Fibroblast of the aortic adventitia (primary cell): ENCODE measurements at regions not wholly inside any gene's neighbourhood (a gene's known extent, or its start where the extent isn't known, plus 50 kb on each side); places are given as distances from the start of the nearest gene placed in this dataset.
A peak's percentile ranks its signal among the peaks of the same experiment; 100 is the strongest.

Source experiments
- DNase-seq: peaks from one replicate; pipeline ENCODE4 v3.0.0-alpha.2; 2010; ENCODE audit warnings: low read depth
- H3K4me3 ChIP-seq: 2 replicates; pipeline ENCODE4 v1.5.1; 2011; ENCODE audit warnings: low read depth, mild to moderate bottlenecking, control low read depth, low read length, moderate library complexity
- TF ChIP-seq, protein P1 (sequence below): IDR thresholded peaks from 2 replicates; pipeline ENCODE4 v1.5.1; 2011; ENCODE audit warnings: mild to moderate bottlenecking, low read length, control low read depth, inconsistent platforms; ENCODE audit not compliant: insufficient read depth

- TF ChIP-seq, protein P1, sequence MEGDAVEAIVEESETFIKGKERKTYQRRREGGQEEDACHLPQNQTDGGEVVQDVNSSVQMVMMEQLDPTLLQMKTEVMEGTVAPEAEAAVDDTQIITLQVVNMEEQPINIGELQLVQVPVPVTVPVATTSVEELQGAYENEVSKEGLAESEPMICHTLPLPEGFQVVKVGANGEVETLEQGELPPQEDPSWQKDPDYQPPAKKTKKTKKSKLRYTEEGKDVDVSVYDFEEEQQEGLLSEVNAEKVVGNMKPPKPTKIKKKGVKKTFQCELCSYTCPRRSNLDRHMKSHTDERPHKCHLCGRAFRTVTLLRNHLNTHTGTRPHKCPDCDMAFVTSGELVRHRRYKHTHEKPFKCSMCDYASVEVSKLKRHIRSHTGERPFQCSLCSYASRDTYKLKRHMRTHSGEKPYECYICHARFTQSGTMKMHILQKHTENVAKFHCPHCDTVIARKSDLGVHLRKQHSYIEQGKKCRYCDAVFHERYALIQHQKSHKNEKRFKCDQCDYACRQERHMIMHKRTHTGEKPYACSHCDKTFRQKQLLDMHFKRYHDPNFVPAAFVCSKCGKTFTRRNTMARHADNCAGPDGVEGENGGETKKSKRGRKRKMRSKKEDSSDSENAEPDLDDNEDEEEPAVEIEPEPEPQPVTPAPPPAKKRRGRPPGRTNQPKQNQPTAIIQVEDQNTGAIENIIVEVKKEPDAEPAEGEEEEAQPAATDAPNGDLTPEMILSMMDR, result no peak
- no peak overlapping the region for H3K4me3 ChIP-seq
- DNase-seq, result no peak
Measured at GRCh38 chr14:95428557-95428956, 87.9 kb downstream of the SYNE3 start.

DNA sequence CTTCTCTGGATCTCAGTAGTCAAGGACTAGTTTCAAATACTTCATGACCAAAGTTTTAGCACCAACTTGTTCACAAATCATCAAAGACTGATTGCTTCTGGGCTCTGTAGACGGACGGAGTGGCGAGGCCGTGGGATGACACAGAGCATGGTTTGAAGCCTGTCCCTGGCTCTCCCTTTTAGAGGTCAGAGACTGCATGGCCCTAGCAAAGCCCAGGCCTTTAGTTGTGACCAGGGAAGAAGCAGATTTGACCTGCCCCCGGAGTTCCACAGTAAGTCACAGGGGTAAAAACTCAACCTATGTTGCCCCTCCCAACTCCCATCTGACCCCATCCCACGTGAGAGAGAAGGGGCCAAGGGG lies 90.4 kb downstream of the SYNE3 start:
- no peak overlapping the region for H3K4me3 ChIP-seq
- no peak for DNase-seq
- TF ChIP-seq, protein P1, result no peak

- H3K4me3 ChIP-seq, result no peak overlapping the region
- no peak for DNase-seq
- TF ChIP-seq, protein P1, result no peak
Measured at GRCh38 chr14:95425369-95426115, 90.9 kb downstream of the SYNE3 start.

DNA sequence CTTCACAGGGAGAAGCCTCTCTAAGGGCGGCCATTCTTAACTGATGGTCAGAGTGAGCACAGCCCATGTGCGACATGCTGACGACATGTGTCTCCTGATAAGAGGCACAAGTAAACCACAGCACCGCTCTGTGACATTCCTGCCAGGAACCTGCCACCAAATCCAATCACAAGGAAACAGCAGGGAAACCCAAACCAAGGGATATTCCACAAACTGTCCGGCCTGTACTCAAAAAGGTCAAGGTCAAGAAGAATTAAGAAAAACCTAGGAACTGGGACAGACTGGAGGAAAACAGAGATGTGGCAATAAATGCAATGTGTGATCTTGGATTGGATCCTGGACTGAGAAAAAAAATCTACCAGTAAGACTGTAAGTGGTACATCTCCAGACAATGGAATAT lies 91.9 kb downstream of the SYNE3 start:
- peak; percentile 80 for DNase-seq
- TF ChIP-seq, protein P1, result no peak

GRCh38 chr14:95421741-95422140 lies 94.7 kb downstream of the SYNE3 start:
- H3K4me3 ChIP-seq, result no peak overlapping the region
- no peak for DNase-seq
- TF ChIP-seq, protein P1, result no peak

More for the DNA sequence above, 91.9 kb downstream of the SYNE3 start:
- no peak overlapping the region for H3K4me3 ChIP-seq

DNA sequence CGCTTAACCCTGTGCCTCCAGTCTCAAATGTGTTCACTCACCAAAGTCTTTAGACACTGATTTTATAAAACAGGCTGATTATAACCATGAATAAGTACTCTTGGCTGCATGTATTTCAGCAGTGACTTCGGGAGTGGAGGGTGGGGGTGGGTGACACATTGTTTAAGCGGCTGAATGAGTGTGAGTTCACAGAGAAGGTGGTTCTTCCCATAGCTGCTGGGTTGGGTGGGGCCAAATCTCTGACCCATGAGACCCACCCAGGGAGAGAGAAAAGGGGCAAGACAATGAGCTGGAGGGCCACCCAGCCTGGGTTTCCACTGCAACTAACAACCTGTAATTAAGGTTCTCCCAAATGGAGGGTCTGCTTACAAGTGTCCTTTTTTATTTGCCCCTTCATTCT lies 96.4 kb downstream of the SYNE3 start:
- TF ChIP-seq, protein P1, result no peak
- DNase-seq, result no peak
- no peak overlapping the region for H3K4me3 ChIP-seq

GRCh38 chr14:95419569-95419968 lies 96.9 kb downstream of the SYNE3 start:
- DNase-seq, result no peak
- H3K4me3 ChIP-seq, result no peak overlapping the region
- TF ChIP-seq, protein P1, result no peak
